GM12892 (cell line): ENCODE measurements at regions not wholly inside any gene's neighbourhood (a gene's known extent, or its start where the extent isn't known, plus 50 kb on each side); places are given as distances from the start of the nearest gene placed in this dataset.

ENCODE experiments used
- DNase-seq: peaks from one replicate; pipeline ENCODE4 v3.0.0; 2011; ENCODE audit not compliant: insufficient read length
- FAIRE-seq: peaks from 2 replicates; lab custom pipeline; 2011; peaks lifted over from hg19 to GRCh38; lab: Jason Lieb, UNC
- POLR2A ChIP-seq: IDR thresholded peaks from 2 replicates; pipeline ENCODE4 v1.6.1; 2011; ENCODE audit warnings: low read depth, low read length, control low read depth
- POLR2AphosphoS5 ChIP-seq: IDR thresholded peaks from 2 replicates; pipeline ENCODE4 v1.6.1; 2011; ENCODE audit warnings: low read depth, low read length, control low read depth
- TAF1 ChIP-seq: IDR thresholded peaks from 2 replicates; pipeline ENCODE4 v1.6.1; 2011; ENCODE audit warnings: low read depth, mild to moderate bottlenecking, control low read depth, low read length, borderline replicate concordance

GRCh38 chr20:40451552-40451951 is 237.5 kb downstream of the MAFB start:
- no peak for TF ChIP-seq TAF1
- TF ChIP-seq POLR2AphosphoS5 = no peak
- no peak for TF ChIP-seq POLR2A
- FAIRE-seq = no peak
- DNase-seq = no peak

GRCh38 chr20:40449974-40450616 is 238.9 kb downstream of the MAFB start:
- TF ChIP-seq POLR2AphosphoS5 (no peak), TAF1 (no peak), POLR2A (no peak)
- no peak for FAIRE-seq
- DNase-seq = no peak

- DNase-seq (no peak), FAIRE-seq (no peak)
- TF ChIP-seq POLR2A = no peak
- TF ChIP-seq POLR2AphosphoS5 = no peak
- no peak for TF ChIP-seq TAF1
Measured at GRCh38 chr20:40449144-40449690, 239.8 kb downstream of the MAFB start.

- no peak for TF ChIP-seq TAF1
- TF ChIP-seq POLR2AphosphoS5 = no peak
- no peak for TF ChIP-seq POLR2A
- no peak for FAIRE-seq
- DNase-seq = no peak
Measured at GRCh38 chr20:40446888-40447287, 242.1 kb downstream of the MAFB start.

GRCh38 chr20:40444516-40444915 is 244.5 kb downstream of the MAFB start:
- TF ChIP-seq TAF1 (no peak), POLR2AphosphoS5 (no peak), POLR2A (no peak)
- FAIRE-seq (no peak), DNase-seq (no peak)

GRCh38 chr20:40443753-40444152 is 245.3 kb downstream of the MAFB start:
- no peak for DNase-seq
- no peak for FAIRE-seq

GRCh38 chr20:40442181-40442963 is 246.7 kb downstream of the MAFB start:
- FAIRE-seq = no peak
- DNase-seq = no peak
- TF ChIP-seq POLR2AphosphoS5 (no peak), POLR2A (no peak), TAF1 (no peak)

More at GRCh38 chr20:40443753-40444152, 245.3 kb downstream of the MAFB start:
- TF ChIP-seq TAF1 (no peak), POLR2AphosphoS5 (no peak), POLR2A (no peak)

- FAIRE-seq (no peak), DNase-seq (no peak)
- TF ChIP-seq POLR2AphosphoS5 (no peak), TAF1 (no peak)
Measured at GRCh38 chr20:40441771-40442170, 247.3 kb downstream of the MAFB start.

GRCh38 chr20:40438161-40438830 is 250.7 kb downstream of the MAFB start:
- no peak for TF ChIP-seq POLR2AphosphoS5
- no peak for TF ChIP-seq TAF1
- no peak for TF ChIP-seq POLR2A
- FAIRE-seq = no peak
- DNase-seq = no peak

GRCh38 chr20:40436011-40436410 is 253.0 kb downstream of the MAFB start:
- TF ChIP-seq TAF1 (no peak), POLR2AphosphoS5 (no peak), POLR2A (no peak)
- DNase-seq (no peak), FAIRE-seq (no peak)
